ENCODE measurements at regions not wholly inside any gene's neighbourhood (a gene's known extent, or its start where the extent isn't known, plus 50 kb on each side); places are given as distances from the start of the nearest gene placed in this dataset.
A peak's percentile ranks its signal among the peaks of the same experiment; 100 is the strongest.

- Mint-ChIP-seq H3K36me3 (peaks cover 0 to 3% (median 2%) of the 10 kb centered on the region in 3 donors), H3K27me3 (peaks cover 32 to 75% of the 10 kb centered on the region in 2 donors), H3K9me3 (peaks cover 7 to 15% (median 11%) of the 10 kb centered on the region in 5 donors), H3K4me1 (no peaks in the 10 kb centered on the region), H3K27ac (no peak overlapping the region), H3K4me3 (no peak overlapping the region)
- ChIA-PET POLR2A (no interaction called here), CTCF (no interaction called here)
- no peak overlapping the region for H3K4me3 ChIP-seq (ENCODE audit: low read length)
- H3K36me3 ChIP-seq (ENCODE audit: insufficient read depth, low read length), result no peaks in the 10 kb centered on the region
- H3K4me1 ChIP-seq (ENCODE audit: insufficient read depth, low read length), result no peaks in the 10 kb centered on the region
- no peaks in the 10 kb centered on the region for H3K27me3 ChIP-seq (ENCODE audit: insufficient read depth, low read length, poor library complexity, severe bottlenecking)
- DNase-seq, result peak in 1 of 5 donors; percentile 32
- H3K9me3 ChIP-seq (ENCODE audit: low read length), result no peaks in the 10 kb centered on the region
- no peak overlapping the region for H3K27ac ChIP-seq (ENCODE audit: low read depth, low read length)
These were observed 64.4 kb upstream of the MYEOV start for GRCh38 chr11:69229511-69229910.

GRCh38 chr11:69230856-69231425 is 63.0 kb upstream of the MYEOV start:
- POLR2A ChIA-PET, result no interaction called here
- H3K4me1 Mint-ChIP-seq, result no peaks in the 10 kb centered on the region
- DNase-seq, result no peak

DNA sequence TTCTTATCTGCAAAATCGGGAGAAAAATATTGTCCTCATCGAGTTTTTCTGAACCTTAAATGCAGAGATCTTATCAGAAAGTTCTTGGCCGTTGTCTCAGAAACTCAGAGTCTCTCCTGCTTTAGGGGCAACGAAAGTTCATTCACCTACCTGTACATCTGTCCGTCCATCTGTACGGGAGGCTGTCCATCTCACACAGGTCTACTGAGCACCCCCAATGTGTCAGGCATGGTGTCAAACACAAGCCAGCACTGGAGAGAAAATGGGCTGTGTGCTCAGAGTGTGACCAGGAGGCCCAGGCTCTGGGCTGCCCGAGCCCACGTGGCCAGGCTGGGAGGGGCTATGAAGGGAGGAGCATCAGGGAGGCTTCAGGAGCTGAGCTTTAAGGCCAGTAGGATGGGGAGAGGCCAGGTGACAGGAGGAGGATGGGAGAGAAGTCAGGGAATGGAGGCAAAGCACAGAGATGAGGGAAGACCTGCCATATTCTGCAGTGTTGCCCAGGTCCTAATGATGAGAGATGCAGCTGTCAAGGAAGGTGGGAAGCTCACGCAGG is 62.4 kb upstream of the MYEOV start:
- H3K36me3 Mint-ChIP-seq, result peaks cover 0 to 3% (median 2%) of the 10 kb centered on the region in 3 donors
- no peak overlapping the region for H3K4me3 Mint-ChIP-seq
- peak in 1 of 5 donors; percentile 21 for DNase-seq
- no peak overlapping the region for H3K27ac ChIP-seq (ENCODE audit: low read depth, low read length)
- H3K27ac Mint-ChIP-seq, result no peak overlapping the region
- ChIA-PET POLR2A (no interaction called here), CTCF (no interaction called here)
- H3K36me3 ChIP-seq (ENCODE audit: insufficient read depth, low read length), result no peaks in the 10 kb centered on the region
- no peaks in the 10 kb centered on the region for H3K27me3 ChIP-seq (ENCODE audit: insufficient read depth, low read length, poor library complexity, severe bottlenecking)
- H3K4me3 ChIP-seq (ENCODE audit: low read length), result no peak overlapping the region
- H3K4me1 Mint-ChIP-seq, result no peaks in the 10 kb centered on the region
- H3K9me3 Mint-ChIP-seq, result peaks cover under 1 to 9% (median 5%) of the 10 kb centered on the region in 5 donors
- H3K4me1 ChIP-seq (ENCODE audit: insufficient read depth, low read length), result no peaks in the 10 kb centered on the region
- H3K27me3 Mint-ChIP-seq, result peaks cover 29 to 54% of the 10 kb centered on the region in 2 donors
- H3K9me3 ChIP-seq (ENCODE audit: low read length), result no peaks in the 10 kb centered on the region

More at GRCh38 chr11:69230856-69231425, 63.0 kb upstream of the MYEOV start:
- peaks cover 31 to 60% of the 10 kb centered on the region in 2 donors for H3K27me3 Mint-ChIP-seq
- H3K36me3 Mint-ChIP-seq, result peaks cover 0 to 3% (median 2%) of the 10 kb centered on the region in 3 donors
- CTCF ChIA-PET, result no interaction called here
- H3K36me3 ChIP-seq (ENCODE audit: insufficient read depth, low read length), result no peaks in the 10 kb centered on the region
- no peaks in the 10 kb centered on the region for H3K9me3 ChIP-seq (ENCODE audit: low read length)
- H3K27ac ChIP-seq (ENCODE audit: low read depth, low read length), result no peak overlapping the region
- peaks cover 5 to 15% (median 11%) of the 10 kb centered on the region in 5 donors for H3K9me3 Mint-ChIP-seq
- H3K4me1 ChIP-seq (ENCODE audit: insufficient read depth, low read length), result no peaks in the 10 kb centered on the region
- no peak overlapping the region for H3K4me3 Mint-ChIP-seq
- H3K27ac Mint-ChIP-seq, result no peak overlapping the region
- H3K27me3 ChIP-seq (ENCODE audit: insufficient read depth, low read length, poor library complexity, severe bottlenecking), result no peaks in the 10 kb centered on the region
- H3K4me3 ChIP-seq (ENCODE audit: low read length), result no peak overlapping the region

DNA sequence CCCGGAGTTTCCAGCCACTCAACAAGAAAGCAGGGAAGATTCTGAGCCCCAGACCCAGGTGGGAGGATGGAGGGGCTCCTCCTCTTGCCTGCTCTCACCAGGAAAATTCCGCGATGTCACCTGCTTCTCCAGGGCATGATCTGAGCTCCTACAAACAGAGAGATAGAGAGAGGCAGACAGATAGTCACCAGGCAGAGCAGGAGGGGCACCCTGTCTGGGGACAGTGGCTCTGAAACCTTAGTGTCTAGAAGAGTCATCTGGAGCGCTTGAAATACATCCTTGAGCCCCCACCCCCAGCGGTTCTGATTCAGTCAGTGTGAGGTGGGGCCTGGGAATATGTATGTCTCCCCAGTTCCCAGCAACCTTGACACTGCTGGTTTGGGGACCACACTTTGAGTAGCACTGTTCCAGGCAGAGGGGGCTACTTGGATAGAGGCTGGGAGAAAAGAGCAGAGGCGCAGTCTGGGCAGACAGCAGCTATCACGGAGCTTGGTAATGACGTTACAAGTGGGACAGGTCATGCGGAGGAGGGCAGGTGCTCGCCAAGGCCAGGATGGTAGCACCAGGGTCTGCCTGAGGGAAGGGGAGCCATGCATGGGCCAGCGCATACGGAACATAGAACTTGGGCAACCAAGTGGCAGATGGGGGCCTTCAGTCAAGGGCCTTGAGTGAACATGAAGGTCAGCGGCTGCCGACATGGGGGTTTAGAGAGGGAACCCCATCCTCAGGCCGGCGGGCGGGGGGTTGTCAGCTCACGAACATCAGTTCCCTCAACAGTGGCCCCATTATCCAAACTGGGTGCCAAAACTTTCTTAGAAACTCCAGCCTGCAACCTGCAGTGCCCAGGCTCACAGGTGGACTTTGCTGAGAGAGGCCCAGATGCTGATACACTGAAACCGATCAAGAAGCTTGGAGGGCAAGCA is 60.9 kb upstream of the MYEOV start:
- H3K4me3 Mint-ChIP-seq, result no peak overlapping the region
- no peaks in the 10 kb centered on the region for H3K4me1 Mint-ChIP-seq
- peak in 1 of 5 donors; percentile 24 for DNase-seq
- peaks cover 0 to 4% (median 2%) of the 10 kb centered on the region in 5 donors for H3K9me3 Mint-ChIP-seq
- CTCF ChIA-PET, result no interaction called here
- Histone ChIP-seq H3K9me3 (ENCODE audit: low read length) (no peaks in the 10 kb centered on the region), H3K36me3 (ENCODE audit: insufficient read depth, low read length) (no peaks in the 10 kb centered on the region), H3K4me1 (ENCODE audit: insufficient read depth, low read length) (no peaks in the 10 kb centered on the region), H3K4me3 (ENCODE audit: low read length) (no peak overlapping the region), H3K27ac (ENCODE audit: low read depth, low read length) (no peak overlapping the region), H3K27me3 (ENCODE audit: insufficient read depth, low read length, poor library complexity, severe bottlenecking) (no peaks in the 10 kb centered on the region)
- POLR2A ChIA-PET, result no interaction called here
- peaks cover 0 to 2% (median 0%) of the 10 kb centered on the region in 3 donors for H3K36me3 Mint-ChIP-seq
- no peak overlapping the region for H3K27ac Mint-ChIP-seq
- H3K27me3 Mint-ChIP-seq, result peaks cover 20 to 49% of the 10 kb centered on the region in 2 donors

DNA sequence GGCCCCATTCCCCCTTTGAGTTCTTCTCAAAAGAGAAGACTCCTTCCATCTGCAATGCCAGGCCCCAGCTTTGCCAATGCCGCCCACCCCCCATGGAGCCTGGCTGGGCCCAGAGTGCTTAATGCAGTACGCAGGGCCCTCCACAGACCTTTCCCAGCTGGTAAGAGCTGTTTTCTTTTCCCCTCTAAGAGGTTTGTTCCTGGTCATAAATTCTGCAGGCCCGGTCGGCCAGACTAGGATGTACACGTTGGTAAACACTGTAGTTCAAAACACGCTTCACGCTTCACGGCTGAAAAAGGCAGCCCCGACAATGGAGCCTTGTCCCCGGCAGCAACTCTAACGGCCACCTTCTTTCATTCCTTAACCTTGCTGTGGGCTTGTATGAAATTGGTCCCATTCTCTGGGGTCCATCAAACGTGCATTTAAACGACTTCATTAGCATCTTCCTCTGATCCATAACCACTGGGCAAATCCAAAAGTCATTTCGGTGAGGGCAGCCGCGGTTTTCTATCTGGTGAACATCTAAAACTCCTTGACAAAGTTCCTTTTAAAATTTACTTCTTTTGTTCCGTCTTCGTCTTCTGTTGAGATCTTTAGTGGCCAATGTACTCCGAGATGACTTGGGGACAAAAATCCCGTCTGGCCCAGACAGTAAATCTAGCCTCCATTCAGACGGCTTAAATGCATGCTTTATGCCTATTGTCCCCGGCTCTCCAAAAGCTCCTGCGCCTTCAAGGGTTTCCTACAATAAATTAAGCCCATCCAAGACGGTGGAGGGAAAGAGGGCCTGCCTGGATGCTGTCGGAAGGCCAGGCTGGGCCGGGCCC is 60.0 kb upstream of the MYEOV start:
- H3K27ac ChIP-seq (ENCODE audit: low read depth, low read length), result no peak overlapping the region
- POLR2A ChIA-PET, result no interaction called here
- Mint-ChIP-seq H3K9me3 (peaks cover 0 to 4% (median 2%) of the 10 kb centered on the region in 5 donors), H3K4me1 (no peaks in the 10 kb centered on the region), H3K4me3 (no peak overlapping the region), H3K27ac (peak overlapping the region in 1 of 8 donors; percentile 25), H3K27me3 (peaks cover 15 to 47% of the 10 kb centered on the region in 2 donors), H3K36me3 (peaks cover 0 to 2% (median 0%) of the 10 kb centered on the region in 3 donors)
- H3K36me3 ChIP-seq (ENCODE audit: insufficient read depth, low read length), result no peaks in the 10 kb centered on the region
- H3K9me3 ChIP-seq (ENCODE audit: low read length), result no peaks in the 10 kb centered on the region
- no peak overlapping the region for H3K4me3 ChIP-seq (ENCODE audit: low read length)
- DNase-seq, result no peak
- CTCF ChIA-PET, result no interaction called here
- no peaks in the 10 kb centered on the region for H3K27me3 ChIP-seq (ENCODE audit: insufficient read depth, low read length, poor library complexity, severe bottlenecking)
- no peaks in the 10 kb centered on the region for H3K4me1 ChIP-seq (ENCODE audit: insufficient read depth, low read length)

DNA sequence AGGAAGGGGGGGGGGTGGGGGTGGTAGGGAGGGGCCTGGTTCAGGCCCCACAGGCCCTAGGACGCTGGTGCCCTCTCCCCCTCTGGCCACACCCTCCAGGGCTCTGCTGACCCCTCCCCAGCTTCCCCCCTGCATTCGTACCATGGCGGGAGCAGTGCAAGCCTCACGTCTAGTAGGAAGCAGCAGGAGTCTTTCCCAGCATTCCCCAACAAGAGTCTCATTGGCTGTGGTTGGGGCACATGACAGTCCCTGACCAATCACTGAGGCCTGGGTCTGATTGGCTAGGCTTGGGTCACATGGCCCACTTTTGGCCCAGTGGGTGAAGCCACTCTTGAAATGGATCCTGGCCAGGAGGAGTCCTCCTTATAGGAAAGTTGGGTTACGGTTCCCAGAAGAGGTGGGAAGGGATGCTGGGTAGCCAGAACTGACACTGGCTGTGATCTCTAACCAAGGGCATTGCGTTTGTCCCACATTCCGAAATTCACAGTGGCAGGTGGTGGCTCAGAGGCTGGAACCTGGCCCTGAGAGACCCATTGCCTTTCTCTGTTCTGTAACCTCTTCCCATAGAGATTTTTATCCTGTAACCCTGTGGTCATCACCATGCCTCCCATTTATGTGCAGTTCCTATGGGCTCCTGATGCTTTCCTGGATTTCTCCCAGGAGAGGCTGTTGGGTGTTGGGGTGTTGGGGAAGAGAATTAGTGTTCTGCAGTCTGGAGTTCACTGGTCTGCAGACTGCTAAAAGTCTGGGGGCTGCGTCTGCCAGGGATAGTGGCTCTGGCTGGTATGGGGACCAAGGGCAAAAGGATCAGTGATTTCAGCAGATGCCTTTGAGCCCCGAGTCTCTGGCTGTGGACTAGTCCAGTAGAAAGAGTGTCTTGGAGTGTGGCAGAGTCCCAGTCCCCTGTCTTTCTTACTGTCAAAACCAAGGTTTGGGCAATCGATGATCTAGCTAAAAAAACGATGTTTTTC is 58.9 kb upstream of the MYEOV start:
- H3K4me3 ChIP-seq (ENCODE audit: low read length), result no peak overlapping the region
- no peak for DNase-seq
- H3K36me3 ChIP-seq (ENCODE audit: insufficient read depth, low read length), result no peaks in the 10 kb centered on the region
- H3K27ac ChIP-seq (ENCODE audit: low read depth, low read length), result no peak overlapping the region
- CTCF ChIA-PET, result no interaction called here
- no peak overlapping the region for H3K27ac Mint-ChIP-seq
- H3K9me3 Mint-ChIP-seq, result peaks cover 0 to 4% (median 2%) of the 10 kb centered on the region in 5 donors
- POLR2A ChIA-PET, result no interaction called here
- no peak overlapping the region for H3K4me3 Mint-ChIP-seq
- no peaks in the 10 kb centered on the region for H3K9me3 ChIP-seq (ENCODE audit: low read length)
- peaks cover 19 to 41% of the 10 kb centered on the region in 2 donors for H3K27me3 Mint-ChIP-seq
- H3K36me3 Mint-ChIP-seq, result peaks cover 0 to 2% (median 0%) of the 10 kb centered on the region in 3 donors
- H3K4me1 ChIP-seq (ENCODE audit: insufficient read depth, low read length), result no peaks in the 10 kb centered on the region
- H3K27me3 ChIP-seq (ENCODE audit: insufficient read depth, low read length, poor library complexity, severe bottlenecking), result no peaks in the 10 kb centered on the region
- no peaks in the 10 kb centered on the region for H3K4me1 Mint-ChIP-seq
